A673 (cell line): ENCODE measurements at regions not wholly inside any gene's neighbourhood (a gene's known extent, or its start where the extent isn't known, plus 50 kb on each side); places are given as distances from the start of the nearest gene placed in this dataset.
"Not testable (repeated sequence)": the region's sequence is repeated elsewhere in the genome, so short reads cannot be mapped to it uniquely, and the experiment has no call there.

Experiments used
- BruUV-seq: library from RNA; stranded (reverse); fragments of 400-500 nt; replicated peaks from 2 replicates; lab custom pipeline; 2021; lab: Mats Ljungman, UMichigan
- CTCF ChIA-PET: fragments of 300-600 bp; sonication (Branson Sonifier 250); formaldehyde crosslinking; loops from one replicate; lab custom pipeline; 2022; ENCODE audit warnings: antibody characterized with exemption; lab: Charles Lee
- POLR2A ChIA-PET: fragments of 300-600 bp; sonication (Branson Sonifier 250); formaldehyde crosslinking; loops from one replicate; lab custom pipeline; 2022; ENCODE audit warnings: antibody characterized with exemption; ENCODE audit not compliant: low non-redundant PET; lab: Charles Lee
- DNase-seq: peaks from one replicate; pipeline ENCODE4 v3.0.0-alpha.2; 2015; ENCODE audit warnings: low spot score
- H3K27ac ChIP-seq: fragments of 200-600 bp; sonication (generic); 2 replicates; pipeline ENCODE4 v1.5.1; 2016; ENCODE audit warnings: mixed run types, low read depth, mild to moderate bottlenecking, mixed read lengths, antibody characterized with exemption, low read length; ENCODE audit not compliant: poor library complexity, severe bottlenecking
- H3K27me3 ChIP-seq: fragments of 200-600 bp; sonication (generic); replicated peaks from 2 replicates; pipeline ENCODE4 v1.6.1; 2017; ENCODE audit warnings: mixed run types, low read depth, mild to moderate bottlenecking, mixed read lengths, antibody characterized with exemption, low read length; ENCODE audit not compliant: insufficient read depth, poor library complexity
- H3K36me3 ChIP-seq: fragments of 200-600 bp; sonication (generic); 2 replicates; pipeline ENCODE4 v1.6.1; 2016; ENCODE audit warnings: mixed run types, mild to moderate bottlenecking, mixed read lengths, antibody characterized with exemption, low read length; ENCODE audit not compliant: insufficient read depth, poor library complexity, severe bottlenecking
- H3K4me1 ChIP-seq: fragments of 200-600 bp; sonication (generic); 2 replicates; pipeline ENCODE4 v1.6.1; 2017; ENCODE audit warnings: mixed run types, mild to moderate bottlenecking, mixed read lengths, antibody characterized with exemption, low read length; ENCODE audit not compliant: insufficient read depth, poor library complexity, severe bottlenecking
- H3K4me3 ChIP-seq: fragments of 200-600 bp; sonication (generic); 2 replicates; pipeline ENCODE4 v1.5.1; 2016; ENCODE audit warnings: low read depth, mixed run types, mild to moderate bottlenecking, mixed read lengths, low read length; ENCODE audit not compliant: poor library complexity, severe bottlenecking
- H3K9me3 ChIP-seq: fragments of 200-600 bp; sonication (generic); 2 replicates; pipeline ENCODE4 v1.6.1; 2016; ENCODE audit warnings: mixed run types, low read depth, mild to moderate bottlenecking, mixed read lengths, antibody characterized with exemption, low read length; ENCODE audit not compliant: poor library complexity, severe bottlenecking
- CTCF ChIP-seq: fragments of 300-800, 200-600 bp; sonication (generic); conservative IDR thresholded peaks from 2 replicates; pipeline ENCODE4 v1.5.1; 2017; ENCODE audit warnings: low read depth, mild to moderate bottlenecking, antibody characterized with exemption, low read length, moderate library complexity, mixed read lengths
- EZH2 ChIP-seq: fragments of 200-600 bp; sonication (generic); IDR thresholded peaks from 2 replicates; pipeline ENCODE4 v1.6.1; 2017; ENCODE audit warnings: borderline replicate concordance, low read depth, mild to moderate bottlenecking, mixed read lengths, antibody characterized with exemption, low read length; ENCODE audit not compliant: poor library complexity, severe bottlenecking
- intact Hi-C: fragments of 100-400 bp; cut with micrococcal nuclease; formaldehyde crosslinking; loops from one replicate; pipeline ENCODE4 v1.10.0; 2022; ENCODE audit not compliant: unreplicated experiment

GRCh38 chr12:88856201-88856600 is 275.9 kb upstream of the KITLG start:
- no peaks in the 10 kb centered on the region for H3K27me3 ChIP-seq
- BruUV-seq: no TSS peak
- H3K36me3 ChIP-seq: no peaks in the 10 kb centered on the region
- TF ChIP-seq CTCF: no peak
- TF ChIP-seq EZH2: no peak
- no peak overlapping the region for H3K4me3 ChIP-seq
- no peak for DNase-seq
- no peaks in the 10 kb centered on the region for H3K4me1 ChIP-seq
- POLR2A ChIA-PET: no interaction called here
- H3K9me3 ChIP-seq: no peaks in the 10 kb centered on the region
- intact Hi-C loops: no loop called here
- H3K27ac ChIP-seq: no peak overlapping the region
- CTCF ChIA-PET: no interaction called here

GRCh38 chr12:88855301-88855700 is 275.0 kb upstream of the KITLG start:
- H3K9me3 ChIP-seq: no peaks in the 10 kb centered on the region
- BruUV-seq: no TSS peak
- no peak overlapping the region for H3K27ac ChIP-seq
- no peak for TF ChIP-seq CTCF
- TF ChIP-seq EZH2: no peak
- intact Hi-C loops: no loop called here
- H3K27me3 ChIP-seq: no peaks in the 10 kb centered on the region
- H3K36me3 ChIP-seq: no peaks in the 10 kb centered on the region
- CTCF ChIA-PET: no interaction called here
- POLR2A ChIA-PET: no interaction called here
- DNase-seq: no peak
- no peaks in the 10 kb centered on the region for H3K4me1 ChIP-seq
- no peak overlapping the region for H3K4me3 ChIP-seq

GRCh38 chr12:88854260-88854659 is 274.0 kb upstream of the KITLG start:
- no peaks in the 10 kb centered on the region for H3K36me3 ChIP-seq
- no peak for DNase-seq
- no TSS peak for BruUV-seq
- no peaks in the 10 kb centered on the region for H3K9me3 ChIP-seq
- H3K27me3 ChIP-seq: no peaks in the 10 kb centered on the region
- no peak overlapping the region for H3K27ac ChIP-seq
- TF ChIP-seq EZH2: no peak
- no peak for TF ChIP-seq CTCF
- intact Hi-C loops: no loop called here
- POLR2A ChIA-PET: no interaction called here
- H3K4me3 ChIP-seq: no peak overlapping the region
- H3K4me1 ChIP-seq: no peaks in the 10 kb centered on the region
- CTCF ChIA-PET: no interaction called here

- H3K4me1 ChIP-seq, intact Hi-C loops, H3K27ac ChIP-seq, CTCF ChIA-PET, H3K4me3 ChIP-seq, BruUV-seq, H3K27me3 ChIP-seq, H3K9me3 ChIP-seq, DNase-seq, H3K36me3 ChIP-seq, POLR2A ChIA-PET: not testable (repeated sequence)
These were observed 267.0 kb upstream of the KITLG start for GRCh38 chr12:88847246-88847645.
